NCI-H1092 (cell line): ENCODE measurements at regions not wholly inside any gene's neighbourhood (a gene's known extent, or its start where the extent isn't known, plus 50 kb on each side); places are given as distances from the start of the nearest gene placed in this dataset.
"Not testable (repeated sequence)": the region's sequence is repeated elsewhere in the genome, so short reads cannot be mapped to it uniquely, and the experiment has no call there.

Source experiments
- DNase-seq: peaks from one replicate; lab custom pipeline; 2025; lab: John Stamatoyannopoulos, UW

DNA sequence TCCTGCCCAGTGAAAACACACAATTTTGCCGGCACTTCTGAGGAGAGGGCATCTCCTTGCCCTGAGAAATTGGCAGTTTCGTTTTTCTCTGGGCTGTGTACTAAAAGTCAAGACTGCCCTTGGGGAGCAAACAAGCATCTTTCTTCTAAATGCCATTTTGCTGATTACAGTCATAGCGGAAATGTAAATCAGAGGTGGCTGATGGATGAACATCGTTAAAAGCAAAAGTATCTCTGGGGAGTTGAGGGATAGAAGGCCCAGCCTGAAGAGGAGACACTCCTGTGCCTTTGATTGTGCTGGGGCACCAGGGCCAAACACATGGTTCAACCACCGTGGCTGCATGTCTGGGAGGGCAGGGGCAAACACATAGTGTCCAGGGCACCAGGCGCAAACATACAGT lies 49.8 kb downstream of the ABCC12 start:
- no peak for DNase-seq

DNA sequence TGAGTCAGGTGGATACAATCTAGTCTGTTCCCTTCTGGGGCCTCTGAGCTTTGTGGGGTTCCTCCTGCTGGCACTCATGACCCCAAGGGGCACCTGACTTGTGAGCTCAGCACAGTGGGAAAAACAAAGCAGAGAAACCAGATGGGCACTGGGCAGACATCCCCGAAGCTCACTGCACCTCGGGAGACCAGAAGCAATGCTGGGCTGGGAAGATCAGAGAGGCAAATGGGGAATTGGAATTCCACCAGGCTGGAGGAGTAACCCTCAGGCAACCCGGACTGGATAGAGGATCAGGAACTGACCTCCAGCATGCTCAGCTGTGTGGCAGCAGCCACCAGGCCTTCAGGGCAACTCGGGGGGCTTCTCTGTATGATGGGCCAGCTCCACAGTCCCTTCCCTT lies 50.3 kb downstream of the ABCC12 start:
- DNase-seq: no peak

DNA sequence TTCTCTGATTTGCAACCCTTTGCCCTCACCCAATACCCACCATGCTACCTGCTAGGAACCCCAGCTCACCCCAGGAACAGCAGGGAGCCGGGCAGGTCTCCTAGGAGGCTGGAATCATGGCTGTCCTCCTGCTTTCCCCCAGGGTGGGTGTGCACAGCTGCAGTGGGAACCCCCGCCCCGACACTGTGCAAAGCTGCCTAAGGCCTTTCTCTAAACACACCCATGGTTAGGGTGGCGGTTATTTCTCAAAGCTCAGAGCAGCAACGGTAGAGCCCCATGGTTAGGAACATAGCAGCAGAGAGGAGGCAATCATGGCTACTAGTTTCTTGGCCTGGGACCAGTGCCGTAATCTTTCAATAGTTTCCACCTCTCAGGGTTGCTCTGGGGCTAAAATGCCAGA lies 52.2 kb downstream of the ABCC12 start:
- DNase-seq: no peak

DNA sequence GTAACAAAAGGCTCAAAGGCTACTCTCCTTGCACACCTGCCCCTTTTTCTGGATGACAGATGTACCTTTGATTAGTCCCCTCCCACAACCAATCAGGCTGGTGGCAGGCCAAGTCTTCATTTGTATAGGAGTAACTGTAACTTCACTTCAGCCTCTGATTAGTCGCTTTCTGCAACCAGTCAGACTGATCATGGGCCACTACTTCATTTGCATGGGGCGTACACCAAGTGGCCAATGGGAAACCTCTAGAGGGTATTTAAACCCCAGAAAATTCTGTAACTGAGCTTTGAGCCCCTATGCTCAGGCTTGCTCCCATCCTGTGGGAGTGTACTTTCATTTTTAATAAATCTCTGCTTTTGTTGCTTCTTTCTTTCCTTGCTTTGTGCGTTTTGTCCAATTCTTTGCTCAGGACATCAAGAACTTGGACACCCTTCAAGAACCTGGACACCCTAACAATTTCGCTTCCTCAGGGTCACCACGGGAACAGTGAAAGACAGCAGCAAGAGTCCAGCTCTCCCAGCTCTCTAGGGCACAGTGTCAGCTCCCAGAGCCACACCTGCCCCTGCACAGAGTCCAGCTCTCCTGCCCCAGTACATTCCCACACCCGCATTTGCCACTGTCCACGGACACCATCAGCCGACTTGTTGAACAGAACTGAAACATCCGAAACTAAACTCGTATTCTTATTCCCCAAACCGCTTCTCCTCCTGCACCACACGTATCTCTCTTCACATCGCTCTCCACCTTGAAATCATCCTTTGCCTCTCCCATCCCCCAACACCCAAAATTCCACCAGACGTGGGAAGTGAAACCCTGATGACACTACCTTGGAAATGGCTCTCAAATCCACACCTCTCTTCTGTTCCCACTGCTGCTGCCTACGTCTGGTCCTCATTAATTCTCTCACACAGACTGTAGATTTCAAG lies 53.4 kb downstream of the ABCC12 start:
- peak; percentile 30 for DNase-seq

DNA sequence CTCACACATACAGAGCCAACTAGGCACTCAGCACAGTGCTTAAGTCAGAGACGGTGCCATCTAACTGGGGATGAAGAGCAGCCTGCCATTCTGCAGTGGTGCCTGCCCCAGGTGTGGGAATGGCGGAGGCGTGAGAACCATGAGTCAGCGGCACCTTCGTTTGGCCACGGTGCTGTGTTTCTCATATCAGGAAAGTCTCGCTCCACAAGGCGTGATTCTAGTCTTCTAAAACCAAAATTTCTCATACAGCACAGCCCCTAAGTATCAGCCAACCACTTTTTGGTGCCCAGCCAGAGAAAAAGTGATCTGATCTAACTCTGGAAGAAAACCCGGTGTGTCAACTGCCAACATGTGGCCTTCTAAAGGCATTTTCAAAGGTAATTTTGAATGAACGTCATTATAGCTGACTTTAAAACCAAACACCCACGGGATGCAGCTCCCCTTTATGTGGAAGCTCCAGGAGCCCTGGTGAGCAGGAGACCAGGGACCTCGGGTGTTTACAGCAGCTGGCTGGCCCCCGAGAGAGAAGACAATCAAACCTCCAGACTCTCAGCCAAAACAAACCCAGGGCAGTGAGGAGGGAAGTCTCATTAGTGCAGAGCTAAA lies 54.6 kb downstream of the ABCC12 start:
- DNase-seq: peak; percentile 15

DNA sequence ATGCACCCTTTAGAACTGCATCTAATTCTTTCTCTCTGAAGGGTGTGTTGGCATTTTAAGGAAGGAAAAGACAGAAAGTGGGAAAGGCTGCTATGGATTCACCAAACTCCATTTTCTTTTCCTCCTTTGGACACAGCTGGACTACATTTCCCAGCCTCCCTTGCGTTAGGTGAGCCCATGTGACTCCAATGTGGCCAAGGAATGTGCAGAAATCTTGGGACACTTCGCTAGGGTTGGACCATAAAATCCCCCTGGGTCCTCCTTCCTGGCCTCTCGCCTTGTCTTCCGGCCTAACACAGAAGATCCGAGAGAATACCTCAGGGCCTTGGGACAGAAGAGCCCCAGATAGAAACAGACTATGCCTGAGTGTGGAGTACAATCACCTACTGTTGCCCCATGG lies 56.3 kb downstream of the ABCC12 start:
- DNase-seq: no peak

DNA sequence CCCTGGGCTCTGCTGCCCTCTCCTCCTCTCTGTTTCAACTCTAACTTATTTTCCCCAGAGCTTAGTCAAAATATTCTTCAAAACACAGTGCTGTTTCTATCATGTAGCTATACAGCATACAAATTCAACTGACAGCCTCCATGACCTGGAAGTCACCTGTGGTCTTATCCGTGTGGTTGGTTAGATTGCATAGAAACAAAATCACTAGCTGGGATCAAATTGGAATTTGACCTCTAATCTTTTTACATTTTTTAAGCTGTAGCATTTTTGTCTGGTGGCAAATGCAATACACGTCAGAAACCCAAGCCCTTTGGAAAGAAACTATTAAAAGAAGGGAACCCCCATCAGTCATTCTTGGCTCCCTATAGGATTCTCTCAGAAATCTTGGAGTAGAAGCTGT lies 57.3 kb downstream of the ABCC12 start:
- DNase-seq: no peak

DNA sequence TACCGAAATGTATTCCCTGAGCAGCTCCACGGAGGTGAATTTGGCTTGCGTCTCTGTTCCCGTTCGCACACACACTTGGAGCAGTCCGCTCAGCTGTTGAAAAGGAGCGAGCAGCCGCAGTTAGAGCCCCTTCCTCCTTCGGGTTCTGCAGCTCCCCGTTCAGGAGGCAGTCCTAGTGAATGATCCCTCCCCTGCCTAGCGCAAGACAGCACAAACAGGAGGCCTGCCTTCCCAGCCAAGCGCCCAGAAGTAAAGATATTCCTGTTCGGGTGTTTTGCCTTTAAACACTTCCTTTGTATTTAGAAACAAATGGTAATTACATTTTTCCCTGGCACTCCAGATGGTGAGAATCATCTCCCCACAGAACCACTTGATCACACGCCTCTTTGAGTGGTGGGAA lies 64.7 kb downstream of the ABCC12 start:
- no peak for DNase-seq

DNA sequence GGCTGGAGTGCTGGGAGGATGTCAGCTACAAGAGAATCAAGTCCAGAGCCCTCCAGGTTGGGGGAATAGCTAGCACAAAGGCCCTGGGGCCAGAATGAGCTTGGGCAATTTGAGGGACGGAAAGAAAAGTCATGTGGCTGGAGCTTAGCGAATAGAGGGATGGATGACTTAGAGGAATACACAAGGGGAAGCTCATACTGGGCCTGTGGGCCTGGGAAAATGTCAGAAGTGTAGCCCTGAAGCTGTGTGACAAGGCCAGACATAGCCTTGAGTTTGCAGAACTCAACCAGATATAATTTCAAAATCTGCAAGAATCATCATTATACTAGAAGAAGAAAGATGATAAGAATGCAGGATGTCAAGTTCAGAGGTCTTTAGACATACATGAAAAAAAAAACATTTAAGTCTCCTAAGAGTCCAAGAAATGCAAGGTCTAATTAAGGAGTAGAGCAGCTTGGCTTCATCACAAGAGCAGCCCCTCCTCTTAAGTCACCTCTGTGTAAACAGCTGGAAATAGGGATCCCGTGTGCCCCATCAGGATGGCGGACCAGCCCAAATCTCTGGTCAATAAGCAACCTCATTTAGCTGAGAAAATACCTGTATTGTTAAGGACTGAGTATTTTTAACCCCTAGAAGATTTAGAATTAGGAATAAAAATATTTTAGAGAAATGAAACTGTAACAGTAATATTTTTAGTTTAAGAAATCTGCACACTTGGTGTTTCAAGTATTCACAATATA lies 66.6 kb downstream of the ABCC12 start:
- DNase-seq: no peak

DNA sequence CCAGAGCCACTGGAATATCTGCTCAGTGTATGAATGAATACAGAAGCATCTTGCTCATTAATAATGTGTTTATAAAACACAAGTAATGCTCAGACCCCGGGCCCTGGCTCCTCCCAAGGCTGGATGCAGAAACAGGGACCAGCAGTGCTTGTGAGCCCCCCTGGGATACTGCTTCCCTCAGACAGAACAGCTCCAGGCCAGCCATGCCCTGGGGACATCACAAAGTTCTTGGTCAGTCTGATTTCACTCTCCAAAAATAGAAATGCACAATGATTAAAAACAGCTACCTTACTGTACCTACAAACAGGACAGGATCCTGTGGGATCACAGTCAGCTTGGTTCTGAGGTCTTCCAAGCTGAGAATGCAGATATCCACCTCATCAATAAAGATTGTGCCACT lies 68.2 kb downstream of the ABCC12 start:
- no peak for DNase-seq

DNA sequence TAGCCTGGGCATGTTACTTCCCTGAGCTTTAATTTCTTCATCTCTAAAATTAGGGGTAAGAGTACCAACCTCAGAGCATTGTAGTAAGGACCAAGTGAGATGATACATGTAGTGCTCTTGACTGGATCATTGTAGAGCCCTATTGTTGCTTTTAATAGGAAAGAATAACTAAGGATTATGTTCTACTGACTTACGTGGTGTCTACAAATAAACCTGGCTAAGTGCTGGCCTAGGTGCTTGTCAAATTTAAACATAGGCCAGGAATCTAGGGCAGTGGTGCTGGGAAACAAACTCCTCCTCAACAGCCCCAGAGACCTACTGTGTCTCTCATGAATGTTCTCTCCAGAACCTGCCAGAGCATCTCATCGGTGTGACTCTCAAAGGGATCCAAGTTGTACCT lies 69.4 kb downstream of the ABCC12 start:
- no peak for DNase-seq

DNA sequence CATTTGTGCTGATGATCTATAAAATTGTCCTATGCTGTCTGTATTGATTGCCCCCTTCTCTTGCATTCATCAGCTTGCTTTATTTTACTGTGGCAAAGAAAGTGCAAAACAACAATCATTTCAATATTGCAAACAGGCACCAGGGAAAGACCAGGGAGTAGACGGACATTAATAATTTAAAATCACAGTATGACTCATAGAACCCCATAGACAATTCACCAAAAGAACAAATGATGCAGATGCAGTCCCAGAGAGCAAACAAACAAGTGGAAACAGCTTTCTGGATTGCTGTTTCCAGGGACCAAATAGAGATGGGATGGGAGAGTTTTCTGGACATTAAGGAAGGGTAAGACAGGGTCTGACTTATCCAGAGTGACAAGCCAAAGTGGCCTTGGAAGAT lies 70.1 kb downstream of the ABCC12 start:
- DNase-seq: no peak

DNA sequence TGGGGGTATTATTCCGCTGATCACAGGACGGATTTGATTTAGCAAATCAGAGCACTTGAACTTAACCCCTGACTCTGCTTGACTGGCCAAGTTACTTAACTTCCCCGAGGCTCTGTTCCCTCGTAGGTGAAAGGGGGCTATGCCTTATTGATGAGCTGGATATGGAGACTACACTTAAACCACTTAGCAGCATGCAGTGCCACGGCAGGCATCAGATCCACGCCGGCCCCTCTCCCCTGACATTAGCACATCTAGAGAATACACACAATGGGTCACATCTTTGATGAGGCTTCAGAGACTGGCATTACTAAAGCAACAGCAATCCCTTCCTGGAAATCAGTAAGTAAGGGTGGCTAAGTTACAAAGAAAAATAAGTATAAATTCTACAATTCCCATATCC lies 71.0 kb downstream of the ABCC12 start:
- no peak for DNase-seq

DNA sequence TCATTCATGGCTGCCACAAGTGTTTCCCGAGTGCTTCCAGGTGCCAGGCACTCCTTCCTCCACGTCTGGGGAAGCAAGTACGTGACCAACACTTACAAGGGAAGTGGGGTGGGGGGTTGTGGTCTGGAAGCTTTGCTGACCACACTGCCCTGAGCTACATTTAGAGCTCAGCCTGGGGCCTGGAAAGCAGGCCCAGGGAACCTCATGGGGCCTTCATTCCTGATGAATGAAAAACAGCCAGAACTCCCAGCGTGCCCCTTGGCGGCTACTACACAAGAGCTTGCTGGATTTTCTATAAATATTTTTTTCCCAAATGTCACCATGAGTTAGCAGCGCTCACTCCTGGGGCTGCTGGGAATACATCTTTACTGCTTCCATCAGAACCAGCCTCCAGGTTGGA lies 73.3 kb downstream of the ABCC12 start:
- no peak for DNase-seq

DNA sequence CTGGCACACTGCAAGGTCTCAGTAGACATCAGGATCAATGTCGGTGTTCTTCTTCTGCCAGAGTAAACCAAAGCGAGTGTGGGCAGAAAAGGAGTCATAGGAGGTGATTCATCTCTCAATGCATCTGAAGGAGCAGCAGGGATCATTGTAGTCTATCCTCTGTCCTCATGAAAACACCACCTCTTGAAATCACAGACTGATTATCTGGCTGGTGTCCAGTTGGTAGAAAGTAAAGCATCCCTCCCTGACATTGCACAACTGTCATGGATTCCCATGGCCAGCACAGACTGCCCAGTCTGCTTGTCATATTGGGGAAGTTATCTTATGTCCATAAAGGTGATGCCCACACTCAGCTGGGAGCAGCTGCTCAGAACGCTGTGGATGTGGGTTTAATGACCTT lies 74.1 kb downstream of the ABCC12 start:
- no peak for DNase-seq

DNA sequence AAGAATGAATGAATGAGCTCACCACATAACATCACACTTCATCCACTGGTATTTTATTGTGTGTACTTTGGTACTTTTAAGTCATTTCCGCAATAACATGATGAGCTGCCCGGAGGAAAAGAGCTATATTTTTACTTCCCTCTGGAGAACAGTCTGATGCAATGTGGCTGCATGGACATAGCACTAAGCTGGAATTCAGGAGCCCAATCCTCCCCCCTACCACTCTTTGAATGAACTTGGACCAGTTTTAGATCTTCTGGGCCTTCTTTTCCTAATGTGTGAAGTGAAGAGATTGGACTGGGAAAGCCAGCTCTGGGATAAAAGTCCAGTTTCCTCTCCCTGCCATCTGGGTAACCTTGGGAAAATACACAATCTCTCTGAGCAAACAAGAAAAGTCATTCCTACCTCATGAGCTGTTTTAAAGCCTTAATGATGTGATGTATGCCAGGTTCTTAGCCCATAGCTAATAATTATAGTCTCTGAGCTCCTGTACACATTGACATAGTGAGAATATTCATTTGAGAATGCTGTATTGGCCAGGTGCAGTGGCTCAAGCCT lies 79.3 kb downstream of the ABCC12 start:
- DNase-seq: no peak

DNA sequence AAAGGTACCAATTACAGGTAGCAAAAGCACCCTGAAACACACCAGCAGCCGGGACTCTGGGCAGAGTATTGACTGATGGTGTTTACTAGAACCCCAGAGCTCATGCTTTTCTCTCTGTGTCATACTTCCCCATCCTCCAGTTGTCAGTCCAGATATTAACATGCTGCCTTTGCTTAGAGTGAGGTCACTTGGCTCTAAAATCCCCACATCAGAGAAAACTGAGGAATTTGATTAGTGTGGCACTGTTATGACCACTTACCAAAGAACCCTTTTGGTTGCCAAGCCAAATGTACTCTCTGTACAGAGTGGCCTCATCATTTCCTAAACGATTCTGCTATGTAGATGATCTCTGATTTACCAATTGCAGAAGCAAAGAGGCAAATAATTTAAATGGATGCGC lies 80.4 kb downstream of the ABCC12 start:
- no peak for DNase-seq

DNA sequence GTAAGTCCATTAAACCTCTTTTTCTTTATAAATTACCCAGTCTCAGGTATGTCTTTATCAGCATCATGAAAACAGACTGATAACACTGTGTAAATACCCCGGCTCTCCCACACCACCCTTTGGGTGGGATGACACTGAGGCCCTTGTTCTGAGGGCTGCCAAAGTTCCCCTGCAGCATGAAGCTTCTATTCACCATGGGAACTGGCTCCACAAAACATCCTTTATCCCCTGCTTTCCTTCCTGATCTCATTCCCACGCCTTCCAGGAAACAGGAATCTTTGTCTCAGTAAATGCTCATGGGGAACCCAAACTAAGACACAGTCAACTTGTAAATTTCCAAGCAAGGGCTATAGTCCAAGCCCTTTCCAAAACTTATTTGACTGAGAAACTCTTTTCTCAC lies 88.4 kb downstream of the ABCC12 start:
- DNase-seq: no peak

DNA sequence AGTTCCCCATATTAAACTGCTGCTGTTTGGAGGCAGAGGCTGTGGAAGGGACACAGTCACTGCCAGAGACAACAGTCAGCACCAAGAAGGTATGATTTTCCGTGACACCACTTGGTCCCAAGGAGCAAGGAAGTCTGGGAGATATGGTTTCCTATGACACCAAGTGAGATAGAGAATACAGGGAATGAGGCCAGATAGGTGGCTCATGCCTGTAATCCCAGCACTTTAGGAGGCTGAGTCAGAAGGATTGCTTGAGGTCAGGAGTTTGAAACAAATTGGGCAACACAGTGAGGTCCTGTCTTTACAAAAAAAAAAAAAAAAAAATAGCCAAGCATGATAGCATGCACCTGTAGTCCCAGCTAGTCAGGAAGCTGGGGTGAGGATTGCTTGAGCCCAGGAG lies 90.8 kb downstream of the ABCC12 start:
- DNase-seq: no peak

DNA sequence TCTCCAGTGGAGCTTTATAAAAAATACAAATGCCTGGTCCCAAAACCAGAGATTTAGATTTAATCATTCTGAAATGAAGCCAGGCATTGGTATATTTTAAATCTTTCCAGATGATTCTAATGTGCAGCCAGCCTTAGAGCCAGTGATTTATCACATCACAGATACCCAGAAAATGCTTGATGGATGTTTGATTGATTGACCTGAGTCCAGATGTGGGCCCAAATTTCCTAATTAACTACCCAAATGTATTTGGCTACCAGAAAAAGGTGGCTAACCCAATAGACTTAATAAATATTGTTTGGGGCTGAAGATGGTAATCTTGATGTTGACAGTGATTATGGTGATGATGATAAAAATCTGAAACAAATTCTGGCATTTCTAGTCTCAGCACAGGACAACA lies 93.1 kb downstream of the ABCC12 start:
- no peak for DNase-seq

DNA sequence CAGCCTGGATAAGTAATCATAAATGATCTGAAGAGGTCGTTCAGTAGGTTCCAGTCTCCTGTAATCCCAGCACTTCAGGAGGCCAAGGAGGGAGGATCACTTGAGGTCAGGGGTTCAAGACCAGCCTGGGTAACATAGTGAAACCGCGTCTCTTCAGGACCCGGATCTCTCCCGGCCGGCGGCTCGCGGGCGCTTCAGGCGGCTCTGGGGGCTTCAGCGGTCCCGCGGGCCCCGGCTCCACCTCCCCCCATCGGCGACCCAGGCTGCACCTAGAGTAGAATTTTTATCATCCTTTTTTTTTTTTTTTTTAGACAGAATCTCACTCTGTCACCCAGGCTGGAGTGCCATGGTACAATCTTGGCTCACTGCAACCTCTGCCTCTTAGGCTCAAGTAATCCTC lies 95.9 kb downstream of the ABCC12 start:
- no peak for DNase-seq

DNA sequence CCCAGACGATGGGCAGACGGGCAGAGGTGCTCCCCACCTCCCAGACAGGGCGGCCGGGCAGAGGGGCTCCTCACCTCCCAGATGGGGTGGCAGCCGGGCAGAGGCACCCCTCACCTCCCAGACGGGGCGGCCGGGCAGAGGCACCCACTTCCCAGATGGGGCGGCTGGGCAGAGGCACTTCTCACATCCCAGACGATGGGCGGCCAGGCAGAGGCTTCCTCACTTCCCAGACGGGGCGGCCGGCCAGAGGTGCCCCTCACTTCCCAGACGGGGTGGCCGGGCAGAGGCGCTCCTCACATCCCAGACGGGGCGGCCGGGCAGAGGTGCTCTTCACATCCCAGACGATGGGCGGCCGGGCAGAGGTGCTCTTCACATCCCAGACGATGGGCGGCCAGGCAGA lies 96.6 kb downstream of the ABCC12 start:
- DNase-seq: not testable (repeated sequence)

DNA sequence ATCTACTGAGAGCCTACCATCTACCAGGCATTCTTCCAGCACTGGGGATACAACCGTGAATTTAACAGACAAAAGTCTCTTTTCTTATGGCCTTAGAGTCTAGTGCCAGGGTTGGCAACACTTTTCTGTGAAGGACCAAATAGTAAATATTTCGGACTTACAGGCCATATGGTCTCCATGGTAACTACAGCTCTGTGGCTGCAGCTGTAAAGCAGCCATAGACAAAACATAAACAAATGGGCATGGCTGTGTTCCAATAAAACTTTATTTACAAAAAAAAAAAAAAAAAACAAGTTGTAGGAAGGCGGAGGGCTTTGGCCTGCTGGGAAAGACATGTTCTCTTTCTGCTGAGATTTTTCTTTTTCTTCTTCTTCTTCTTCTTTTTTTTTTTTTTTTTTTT lies 98.7 kb downstream of the ABCC12 start:
- no peak for DNase-seq
